ENCODE measurements at regions not wholly inside any gene's neighbourhood (a gene's known extent, or its start where the extent isn't known, plus 50 kb on each side); places are given as distances from the start of the nearest gene placed in this dataset.

DNA sequence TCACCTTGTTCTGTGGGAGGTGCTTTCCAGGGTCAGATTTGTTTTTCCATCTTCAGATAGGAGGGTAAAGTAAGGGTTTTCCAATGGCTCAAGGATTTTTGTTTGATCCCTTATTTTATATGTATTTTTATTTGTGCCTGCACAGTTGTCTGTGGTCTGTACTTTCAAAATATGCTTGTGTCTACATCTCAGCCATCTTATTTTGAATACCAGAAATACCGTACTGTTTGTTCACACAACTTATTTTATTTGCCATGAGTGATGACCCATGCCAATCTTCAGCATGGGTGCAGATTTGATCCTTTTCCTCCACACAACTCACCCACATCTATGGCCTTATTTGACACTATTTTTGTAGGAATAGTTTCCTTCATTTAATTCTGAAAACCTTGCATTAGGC lies 72.2 kb upstream of the PTCHD4 start (continued):
- TF ChIP-seq, protein P1, sequence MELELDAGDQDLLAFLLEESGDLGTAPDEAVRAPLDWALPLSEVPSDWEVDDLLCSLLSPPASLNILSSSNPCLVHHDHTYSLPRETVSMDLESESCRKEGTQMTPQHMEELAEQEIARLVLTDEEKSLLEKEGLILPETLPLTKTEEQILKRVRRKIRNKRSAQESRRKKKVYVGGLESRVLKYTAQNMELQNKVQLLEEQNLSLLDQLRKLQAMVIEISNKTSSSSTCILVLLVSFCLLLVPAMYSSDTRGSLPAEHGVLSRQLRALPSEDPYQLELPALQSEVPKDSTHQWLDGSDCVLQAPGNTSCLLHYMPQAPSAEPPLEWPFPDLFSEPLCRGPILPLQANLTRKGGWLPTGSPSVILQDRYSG (CRISPR knock-in tag; IDR thresholded peaks at IDR 0.05) = no peak
- TF ChIP-seq CBFB (CRISPR knock-in tag; IDR thresholded peaks at IDR 0.05) = no peak
- TF ChIP-seq, protein P2, sequence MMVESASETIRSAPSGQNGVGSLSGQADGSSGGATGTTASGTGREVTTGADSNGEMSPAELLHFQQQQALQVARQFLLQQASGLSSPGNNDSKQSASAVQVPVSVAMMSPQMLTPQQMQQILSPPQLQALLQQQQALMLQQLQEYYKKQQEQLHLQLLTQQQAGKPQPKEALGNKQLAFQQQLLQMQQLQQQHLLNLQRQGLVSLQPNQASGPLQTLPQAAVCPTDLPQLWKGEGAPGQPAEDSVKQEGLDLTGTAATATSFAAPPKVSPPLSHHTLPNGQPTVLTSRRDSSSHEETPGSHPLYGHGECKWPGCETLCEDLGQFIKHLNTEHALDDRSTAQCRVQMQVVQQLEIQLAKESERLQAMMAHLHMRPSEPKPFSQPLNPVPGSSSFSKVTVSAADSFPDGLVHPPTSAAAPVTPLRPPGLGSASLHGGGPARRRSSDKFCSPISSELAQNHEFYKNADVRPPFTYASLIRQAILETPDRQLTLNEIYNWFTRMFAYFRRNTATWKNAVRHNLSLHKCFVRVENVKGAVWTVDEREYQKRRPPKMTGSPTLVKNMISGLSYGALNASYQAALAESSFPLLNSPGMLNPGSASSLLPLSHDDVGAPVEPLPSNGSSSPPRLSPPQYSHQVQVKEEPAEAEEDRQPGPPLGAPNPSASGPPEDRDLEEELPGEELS (CRISPR knock-in tag; IDR thresholded peaks at IDR 0.05) = no peak
- TF ChIP-seq ZNF205 (CRISPR knock-in tag; IDR thresholded peaks at IDR 0.05) = no peak
- no peak for TF ChIP-seq TEAD2 (CRISPR knock-in tag; IDR thresholded peaks at IDR 0.05)
- no peak for TF ChIP-seq MBNL3 (CRISPR knock-in tag; conservative IDR thresholded peaks at IDR 0.05)
- TF ChIP-seq RFX1 (IDR thresholded peaks at IDR 0.05) = no peak
- no peak for TF ChIP-seq ZFP82 (CRISPR knock-in tag; IDR thresholded peaks at IDR 0.05; ENCODE audit: borderline replicate concordance)
- TF ChIP-seq, protein P3, sequence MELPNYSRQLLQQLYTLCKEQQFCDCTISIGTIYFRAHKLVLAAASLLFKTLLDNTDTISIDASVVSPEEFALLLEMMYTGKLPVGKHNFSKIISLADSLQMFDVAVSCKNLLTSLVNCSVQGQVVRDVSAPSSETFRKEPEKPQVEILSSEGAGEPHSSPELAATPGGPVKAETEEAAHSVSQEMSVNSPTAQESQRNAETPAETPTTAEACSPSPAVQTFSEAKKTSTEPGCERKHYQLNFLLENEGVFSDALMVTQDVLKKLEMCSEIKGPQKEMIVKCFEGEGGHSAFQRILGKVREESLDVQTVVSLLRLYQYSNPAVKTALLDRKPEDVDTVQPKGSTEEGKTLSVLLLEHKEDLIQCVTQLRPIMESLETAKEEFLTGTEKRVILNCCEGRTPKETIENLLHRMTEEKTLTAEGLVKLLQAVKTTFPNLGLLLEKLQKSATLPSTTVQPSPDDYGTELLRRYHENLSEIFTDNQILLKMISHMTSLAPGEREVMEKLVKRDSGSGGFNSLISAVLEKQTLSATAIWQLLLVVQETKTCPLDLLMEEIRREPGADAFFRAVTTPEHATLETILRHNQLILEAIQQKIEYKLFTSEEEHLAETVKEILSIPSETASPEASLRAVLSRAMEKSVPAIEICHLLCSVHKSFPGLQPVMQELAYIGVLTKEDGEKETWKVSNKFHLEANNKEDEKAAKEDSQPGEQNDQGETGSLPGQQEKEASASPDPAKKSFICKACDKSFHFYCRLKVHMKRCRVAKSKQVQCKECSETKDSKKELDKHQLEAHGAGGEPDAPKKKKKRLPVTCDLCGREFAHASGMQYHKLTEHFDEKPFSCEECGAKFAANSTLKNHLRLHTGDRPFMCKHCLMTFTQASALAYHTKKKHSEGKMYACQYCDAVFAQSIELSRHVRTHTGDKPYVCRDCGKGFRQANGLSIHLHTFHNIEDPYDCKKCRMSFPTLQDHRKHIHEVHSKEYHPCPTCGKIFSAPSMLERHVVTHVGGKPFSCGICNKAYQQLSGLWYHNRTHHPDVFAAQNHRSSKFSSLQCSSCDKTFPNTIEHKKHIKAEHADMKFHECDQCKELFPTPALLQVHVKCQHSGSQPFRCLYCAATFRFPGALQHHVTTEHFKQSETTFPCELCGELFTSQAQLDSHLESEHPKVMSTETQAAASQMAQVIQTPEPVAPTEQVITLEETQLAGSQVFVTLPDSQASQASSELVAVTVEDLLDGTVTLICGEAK (IDR thresholded peaks at IDR 0.05) = no peak
- TF ChIP-seq, protein P3 (CRISPR knock-in tag; IDR thresholded peaks at IDR 0.05) = no peak
